IMR-90 (cell line): ENCODE measurements at regions not wholly inside any gene's neighbourhood (a gene's known extent, or its start where the extent isn't known, plus 50 kb on each side); places are given as distances from the start of the nearest gene placed in this dataset.

Source experiments
- ATAC-seq: fragments of 200-7000 bp; cut with Tn5 transposase; 2 replicates; pipeline ENCODE4 v1.9.1; 2020; ENCODE audit warnings: low read depth, mild to moderate bottlenecking, moderate library complexity
- BruUV-seq: library from RNA; stranded (reverse); fragments of 400-500 nt; replicated peaks from 2 replicates; lab custom pipeline; 2021; lab: Mats Ljungman, UMichigan
- CTCF ChIA-PET: fragments of 300-600 bp; formaldehyde crosslinking; extraction: SDS; loops from one replicate; lab custom pipeline; 2021; ENCODE audit warnings: antibody characterized with exemption; lab: Yijun Ruan, JAX
- POLR2A ChIA-PET: fragments of 300-600 bp; sonication (Branson Sonifier 250); formaldehyde crosslinking; loops from one replicate; lab custom pipeline; 2022; ENCODE audit warnings: antibody characterized with exemption; ENCODE audit not compliant: unreplicated experiment; lab: Charles Lee
- DNase-seq: peaks from one replicate; pipeline ENCODE4 v3.0.0; 2013
- H2AFZ ChIP-seq: replicated peaks from 2 replicates; pipeline ENCODE3; 2013; ENCODE audit warnings: low read length, mild to moderate bottlenecking; ENCODE audit not compliant: poor library complexity
- H2AK5ac ChIP-seq: 2 replicates; pipeline ENCODE4 v1.6.1; 2013; ENCODE audit warnings: low read depth, low read length, inconsistent platforms
- H2AK9ac ChIP-seq: replicated peaks from 2 replicates; pipeline ENCODE3; 2013; ENCODE audit warnings: mild to moderate bottlenecking, low read depth, low read length, moderate library complexity; ENCODE audit not compliant: poor library complexity
- H2BK120ac ChIP-seq: 2 replicates; pipeline ENCODE4 v1.6.1; 2013; ENCODE audit warnings: low read depth, low read length, inconsistent platforms
- H2BK15ac ChIP-seq: 3 replicates; pipeline ENCODE4 v1.6.1; 2013; ENCODE audit warnings: low read depth, low read length, inconsistent platforms
- H2BK20ac ChIP-seq: 2 replicates; pipeline ENCODE4 v1.6.1; 2013; ENCODE audit warnings: low read depth, mild to moderate bottlenecking, inconsistent platforms, low read length, moderate library complexity
- H2BK5ac ChIP-seq: 2 replicates; pipeline ENCODE4 v1.6.1; 2013; ENCODE audit warnings: mild to moderate bottlenecking, low read depth, low read length, inconsistent platforms; ENCODE audit not compliant: poor library complexity, severe bottlenecking
- H3K14ac ChIP-seq: replicated peaks from 2 replicates; pipeline ENCODE4 v1.6.1; 2013; ENCODE audit warnings: low read depth, low read length, inconsistent platforms
- H3K18ac ChIP-seq: 2 replicates; pipeline ENCODE4 v1.6.1; 2013; ENCODE audit warnings: low read depth, low read length, control low read depth
- H3K23ac ChIP-seq: 2 replicates; pipeline ENCODE4 v1.6.1; 2013; ENCODE audit warnings: low read depth, low read length, inconsistent platforms
- H3K27ac ChIP-seq: 2 replicates; pipeline ENCODE4 v1.5.1; 2013; ENCODE audit warnings: mild to moderate bottlenecking, control low read depth, low read length; ENCODE audit not compliant: insufficient read depth
- H3K27me3 ChIP-seq: 2 replicates; pipeline ENCODE4 v1.6.1; 2013; ENCODE audit warnings: low read length; ENCODE audit not compliant: control insufficient read depth, insufficient read depth
- H3K36me3 ChIP-seq: 2 replicates; pipeline ENCODE4 v1.6.1; 2013; ENCODE audit warnings: low read length, mixed read lengths; ENCODE audit not compliant: control insufficient read depth, insufficient read depth
- H3K4ac ChIP-seq: 2 replicates; pipeline ENCODE4 v1.6.1; 2013; ENCODE audit warnings: low read depth, low read length, inconsistent platforms
- H3K4me1 ChIP-seq: 2 replicates; pipeline ENCODE4 v1.6.1; 2013; ENCODE audit warnings: low read length, mixed read lengths; ENCODE audit not compliant: control insufficient read depth, insufficient read depth
- H3K4me2 ChIP-seq: 2 replicates; pipeline ENCODE4 v1.6.1; 2013; ENCODE audit warnings: low read depth, mild to moderate bottlenecking, control low read depth, low read length, moderate library complexity
- H3K4me3 ChIP-seq: 2 replicates; pipeline ENCODE4 v1.5.1; 2013; ENCODE audit warnings: low read depth, mild to moderate bottlenecking, control low read depth, low read length, moderate library complexity; ENCODE audit not compliant: insufficient read depth
- H3K56ac ChIP-seq: 2 replicates; pipeline ENCODE4 v1.6.1; 2013; ENCODE audit warnings: low read length, inconsistent platforms; ENCODE audit not compliant: insufficient read depth; ENCODE audit errors: extremely low read depth
- H3K79me1 ChIP-seq, 2 experiments: 2 replicates each; pipeline ENCODE4 v1.6.1; 2013; ENCODE audit warnings: low read length in 2 of 2, inconsistent platforms in 1 of 2, low read depth in 1 of 2
- H3K9ac ChIP-seq: 2 replicates; pipeline ENCODE4 v1.6.1; 2013; ENCODE audit warnings: low read depth, low read length, control low read depth
- H3K9me1 ChIP-seq: 2 replicates; pipeline ENCODE4 v1.6.1; 2013; ENCODE audit warnings: low read length, inconsistent platforms; ENCODE audit not compliant: insufficient read depth
- H3K9me3 ChIP-seq: 2 replicates; pipeline ENCODE4 v1.6.1; 2013; ENCODE audit warnings: low read length; ENCODE audit not compliant: control insufficient read depth, insufficient read depth
- H4K20me1 ChIP-seq: 2 replicates; pipeline ENCODE4 v1.6.1; 2013; ENCODE audit warnings: low read length, inconsistent platforms; ENCODE audit not compliant: insufficient read depth
- H4K5ac ChIP-seq: 2 replicates; pipeline ENCODE4 v1.6.1; 2013; ENCODE audit warnings: mild to moderate bottlenecking, low read depth, low read length, control low read depth
- H4K8ac ChIP-seq, 2 experiments: 2 replicates each; pipeline ENCODE4 v1.6.1; 2013; ENCODE audit warnings: low read depth in 2 of 2, low read length in 2 of 2, control low read depth in 1 of 2, inconsistent platforms in 1 of 2
- H4K91ac ChIP-seq: 2 replicates; pipeline ENCODE4 v1.6.1; 2013; ENCODE audit warnings: low read depth, low read length, inconsistent platforms; ENCODE audit not compliant: insufficient read depth
- MAFK ChIP-seq: IDR thresholded peaks from 2 replicates; pipeline ENCODE4 v1.6.1; 2012; ENCODE audit warnings: low read depth, low read length, improper control_type of control experiment
- WGBS, 2 experiments: methylation state at CpG; one replicate each; pipeline versions ENCODE4 v1.1.5 to v1.1.7; 2013; ENCODE audit warnings: missing lambda C conversion rate in 2 of 2; ENCODE audit not compliant: insufficient read length in 1 of 2; ENCODE audit errors: extremely low coverage in 2 of 2; 5-methylcytosine and 5-hydroxymethylcytosine counted together
- dilution Hi-C: fragments of 300-500 bp; cut with HindIII; formaldehyde crosslinking; loops from one replicate; pipeline ENCODE4 v1.14.3; 2018; ENCODE audit warnings: low sequenced_read_pairs; ENCODE audit not compliant: unreplicated experiment
- in situ Hi-C: fragments of 300-500 bp; cut with MboI; formaldehyde crosslinking; loops from 3 replicates; pipeline ENCODE4 v1.14.3; 2019; ENCODE audit warnings: low sequenced_read_pairs, inconsistent platforms, mixed read lengths
- intact Hi-C: fragments of 100-400 bp; cut with micrococcal nuclease; formaldehyde crosslinking; loops from 2 replicates; pipeline ENCODE4 v1.10.0; 2022

DNA sequence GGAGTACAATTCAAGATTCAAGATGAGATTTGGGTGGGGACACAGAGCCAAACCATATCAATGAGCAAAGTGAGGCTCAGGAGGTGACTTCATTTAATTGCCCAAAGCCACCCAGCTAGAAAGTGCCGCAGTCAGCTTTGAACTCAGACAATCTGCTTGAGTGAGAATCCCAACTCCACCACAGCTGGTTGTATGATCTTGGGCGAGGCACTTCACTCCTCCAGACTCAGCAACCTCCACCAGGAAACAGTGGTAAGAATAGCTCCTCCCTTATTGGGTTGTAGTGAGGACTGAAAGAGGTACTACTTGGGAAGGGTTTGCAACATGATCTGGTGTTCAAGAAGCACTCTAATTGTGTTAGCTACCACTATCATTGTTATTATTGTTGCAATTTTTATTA lies 129.2 kb upstream of the RFLNA start:
- no peak for ATAC-seq
- Histone ChIP-seq H3K14ac (no peak overlapping the region), H3K18ac (no peak overlapping the region), H3K4ac (no peak overlapping the region), H3K4me2 (no peak overlapping the region), H3K4me3 (no peak overlapping the region), H3K23ac (no peak overlapping the region), H3K27me3 (peaks cover 12% of the 10 kb centered on the region), H3K27ac (no peak overlapping the region), H2AK5ac (no peak overlapping the region), H2BK5ac (no peak overlapping the region), H3K4me1 (no peaks in the 10 kb centered on the region), H2AK9ac (no peak overlapping the region), H4K8ac (no peak overlapping the region), H3K79me1 (no peaks in the 10 kb centered on the region), H3K9ac (no peak overlapping the region), H3K9me1 (no peaks in the 10 kb centered on the region), H3K56ac (no peak overlapping the region), H4K20me1 (no peaks in the 10 kb centered on the region; the same call in 1 of the 2 replicates), H2BK20ac (no peak overlapping the region), H3K9me3 (no peaks in the 10 kb centered on the region; the same call in 1 of the 2 replicates), H4K91ac (no peak overlapping the region), H4K5ac (no peak overlapping the region), H2AFZ (no peak overlapping the region), H2BK120ac (no peak overlapping the region), H2BK15ac (no peak overlapping the region), H3K36me3 (no peaks in the 10 kb centered on the region)
- intact Hi-C loops, result no loop called here
- dilution Hi-C loops, result no loop called here
- TF ChIP-seq MAFK, result no peak
- no TSS peak for BruUV-seq
- in situ Hi-C loops, result no loop called here
- WGBS, 2 experiments, result no CpG with 5 or more reads among the region's 2 CpGs
- no peak for DNase-seq
- CTCF ChIA-PET, result no interaction called here
- POLR2A ChIA-PET, result no interaction called here
